GM08714 (cell line): ENCODE measurements at regions not wholly inside any gene's neighbourhood (a gene's known extent, or its start where the extent isn't known, plus 50 kb on each side); places are given as distances from the start of the nearest gene placed in this dataset.

Experiments
- H3K4me3 ChIP-seq: fragments of 200-500 bp; sonication (Bioruptor generic); 2 replicates; pipeline ENCODE4 v1.5.1; 2014; ENCODE audit warnings: mild to moderate bottlenecking, low read length, inconsistent platforms
- ZNF274 ChIP-seq: IDR thresholded peaks from 2 replicates; pipeline ENCODE4 v1.6.1; 2012; ENCODE audit warnings: mild to moderate bottlenecking, low read depth, low read length

DNA sequence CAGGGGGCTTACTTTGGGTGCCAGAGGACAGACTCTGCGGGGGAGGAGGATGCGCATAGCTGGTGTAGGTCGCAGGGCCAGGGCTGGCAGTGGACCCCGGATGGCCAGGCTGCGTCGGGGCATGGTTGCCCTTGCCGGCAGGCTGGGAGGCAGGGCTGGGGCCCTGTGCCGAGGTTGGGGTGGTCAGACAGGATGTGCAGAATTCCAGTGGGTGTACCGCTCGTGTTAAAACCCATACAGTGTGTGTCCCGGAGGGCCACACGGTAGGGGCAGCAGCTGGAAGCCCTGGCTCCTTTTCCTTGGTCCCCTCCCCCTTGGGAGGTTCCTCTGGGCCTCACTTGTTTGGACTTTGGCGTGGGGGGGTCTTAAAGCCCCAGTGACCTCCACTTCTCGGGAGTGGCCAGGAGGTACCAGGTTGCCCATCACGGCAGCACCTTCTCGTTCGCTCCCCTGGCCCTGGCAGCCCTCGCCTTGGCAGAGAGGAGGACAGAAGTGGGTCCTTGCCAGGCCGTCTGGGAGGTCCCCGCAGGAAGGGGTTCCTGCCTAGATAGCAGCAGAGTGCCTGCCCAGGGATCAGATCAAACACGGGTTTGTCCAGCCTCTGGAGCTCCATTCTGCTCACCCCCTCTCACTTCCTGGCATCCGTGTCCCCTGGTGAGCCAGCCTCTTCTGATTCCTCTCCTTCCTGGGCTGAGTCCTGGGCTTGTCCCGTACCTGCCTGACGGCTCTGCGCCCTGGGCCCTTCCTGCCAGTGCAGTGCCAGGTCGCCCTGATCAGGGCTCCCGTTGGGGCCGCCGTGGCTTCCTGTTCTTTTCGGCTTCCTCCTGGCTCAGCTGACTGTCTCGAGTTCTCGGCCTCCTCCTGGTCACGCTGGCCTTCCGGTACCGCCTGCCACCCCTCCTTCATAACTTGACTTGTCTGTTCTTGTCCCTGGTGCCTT lies 56.7 kb upstream of the HGFAC start:
- no peak for TF ChIP-seq ZNF274

DNA sequence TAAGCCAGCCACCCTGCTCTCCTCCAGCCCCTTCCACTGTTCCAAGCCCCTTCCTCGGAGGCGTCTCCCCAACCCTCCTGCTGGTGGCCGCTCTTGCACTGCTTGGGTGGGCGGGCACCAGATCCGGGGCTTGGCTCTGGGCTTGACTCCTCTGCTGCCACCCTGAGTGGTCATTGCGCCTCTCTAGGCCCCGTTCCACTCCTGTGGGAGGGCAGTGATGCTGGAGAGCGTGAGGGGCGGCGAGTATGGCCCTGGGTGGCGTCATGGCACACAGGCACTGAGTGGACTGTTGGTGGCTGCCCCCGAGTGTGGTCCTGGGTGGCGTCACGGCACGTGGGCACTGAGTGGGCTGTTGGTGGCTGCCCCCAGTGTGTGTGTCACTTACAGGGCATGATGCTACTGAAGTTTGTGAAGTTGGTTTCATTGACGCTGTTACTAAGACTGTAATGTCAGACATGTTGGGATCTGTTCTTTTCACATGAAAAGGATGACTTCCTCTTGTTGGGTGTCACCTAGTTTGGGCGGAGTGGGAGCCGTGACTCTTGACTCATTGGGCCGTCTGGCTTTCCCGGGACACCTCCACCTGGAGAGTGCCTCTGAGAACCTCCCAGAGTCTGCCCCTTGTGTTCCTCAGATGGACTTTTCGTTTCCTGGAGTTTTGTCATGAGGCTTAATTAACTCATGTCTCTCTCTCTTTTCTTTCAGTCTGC lies 55.9 kb upstream of the HGFAC start:
- H3K4me3 ChIP-seq: no peak overlapping the region
- TF ChIP-seq ZNF274: no peak

More for the DNA sequence above, 56.7 kb upstream of the HGFAC start:
- H3K4me3 ChIP-seq: no peak overlapping the region; the same call in 1 of the 2 replicates

DNA sequence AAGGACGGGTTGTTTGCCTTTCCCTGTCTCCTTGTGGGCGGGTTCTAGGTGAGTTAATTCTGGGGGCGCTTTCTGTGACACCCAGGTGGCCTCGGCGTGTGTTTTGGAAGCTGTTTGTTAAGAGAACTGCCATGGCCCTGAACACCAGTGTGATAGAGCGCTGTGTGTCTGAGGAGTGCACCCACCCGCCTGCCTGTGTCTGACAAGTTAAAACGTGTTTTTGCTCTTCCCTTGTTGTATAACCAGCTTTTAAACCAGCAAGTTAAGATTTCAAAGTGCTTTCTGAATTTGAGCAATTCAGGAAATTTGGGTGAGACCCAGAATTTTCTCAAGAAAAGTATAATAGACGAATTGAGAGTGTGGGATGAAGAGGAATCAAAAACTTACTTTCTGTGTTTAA lies 55.2 kb upstream of the HGFAC start:
- H3K4me3 ChIP-seq: no peak overlapping the region
- no peak for TF ChIP-seq ZNF274

DNA sequence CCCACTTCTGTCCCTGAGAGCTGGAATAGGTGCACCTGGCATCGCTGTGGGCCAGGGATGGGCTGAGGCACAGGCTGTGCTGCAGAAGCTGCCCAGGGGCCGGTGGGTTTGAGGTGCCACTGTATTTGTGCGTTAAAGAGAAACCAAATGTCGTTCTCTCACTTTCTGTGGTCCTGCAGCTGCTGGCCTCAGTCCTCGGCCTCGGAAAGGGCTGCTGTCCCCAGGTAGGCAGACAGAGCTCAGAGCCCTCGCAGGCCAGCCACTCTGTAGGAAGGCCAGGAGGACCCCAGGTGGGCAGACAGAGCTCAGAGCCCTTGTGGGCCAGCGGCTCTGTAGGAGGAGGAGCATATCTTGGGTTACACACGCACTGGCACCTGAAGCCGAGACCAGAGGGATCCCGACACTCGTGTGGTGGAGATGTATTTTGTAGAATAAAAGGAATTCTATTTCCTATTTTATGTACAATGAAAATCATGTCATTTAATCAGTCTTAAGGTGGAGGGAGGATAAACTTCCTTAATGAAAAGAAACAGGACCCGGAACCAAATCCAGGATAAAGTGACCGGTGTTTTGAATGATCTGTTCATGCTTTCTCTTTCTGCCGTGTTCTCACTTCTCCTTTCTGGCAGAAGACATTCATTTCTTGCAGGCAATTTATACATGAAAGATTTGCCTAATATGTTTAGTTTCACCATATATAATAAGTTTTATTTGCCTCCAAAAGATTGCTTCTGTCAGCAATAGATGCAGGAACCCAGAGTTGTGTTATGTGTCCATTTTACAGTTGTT lies 54.4 kb upstream of the HGFAC start:
- peak overlapping the region; percentile 8; the same call in 1 of the 2 replicates for H3K4me3 ChIP-seq
- no peak for TF ChIP-seq ZNF274

DNA sequence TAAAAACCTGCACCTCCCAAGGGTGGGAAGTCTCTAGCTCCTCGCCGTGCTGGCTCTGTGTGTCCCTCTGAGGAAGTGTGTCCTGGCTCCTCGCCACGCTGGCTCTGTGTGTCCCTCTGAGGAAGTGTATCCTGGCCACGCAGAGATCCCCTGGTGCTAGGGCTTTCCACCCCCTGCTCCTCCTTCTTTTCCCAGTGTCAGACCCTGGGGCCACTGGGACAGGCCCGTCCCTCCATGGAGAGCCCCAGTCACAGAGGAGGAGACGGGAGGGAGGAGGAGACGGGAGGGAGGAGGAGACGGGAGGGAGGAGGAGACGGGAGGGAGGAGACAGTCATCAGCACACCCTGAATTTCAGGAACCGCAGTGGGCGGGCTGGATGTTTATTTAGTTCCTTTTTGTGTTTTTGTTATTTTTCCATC lies 53.8 kb upstream of the HGFAC start:
- TF ChIP-seq ZNF274: no peak
- H3K4me3 ChIP-seq: peak overlapping the region; percentile 8; the same call in 1 of the 2 replicates

DNA sequence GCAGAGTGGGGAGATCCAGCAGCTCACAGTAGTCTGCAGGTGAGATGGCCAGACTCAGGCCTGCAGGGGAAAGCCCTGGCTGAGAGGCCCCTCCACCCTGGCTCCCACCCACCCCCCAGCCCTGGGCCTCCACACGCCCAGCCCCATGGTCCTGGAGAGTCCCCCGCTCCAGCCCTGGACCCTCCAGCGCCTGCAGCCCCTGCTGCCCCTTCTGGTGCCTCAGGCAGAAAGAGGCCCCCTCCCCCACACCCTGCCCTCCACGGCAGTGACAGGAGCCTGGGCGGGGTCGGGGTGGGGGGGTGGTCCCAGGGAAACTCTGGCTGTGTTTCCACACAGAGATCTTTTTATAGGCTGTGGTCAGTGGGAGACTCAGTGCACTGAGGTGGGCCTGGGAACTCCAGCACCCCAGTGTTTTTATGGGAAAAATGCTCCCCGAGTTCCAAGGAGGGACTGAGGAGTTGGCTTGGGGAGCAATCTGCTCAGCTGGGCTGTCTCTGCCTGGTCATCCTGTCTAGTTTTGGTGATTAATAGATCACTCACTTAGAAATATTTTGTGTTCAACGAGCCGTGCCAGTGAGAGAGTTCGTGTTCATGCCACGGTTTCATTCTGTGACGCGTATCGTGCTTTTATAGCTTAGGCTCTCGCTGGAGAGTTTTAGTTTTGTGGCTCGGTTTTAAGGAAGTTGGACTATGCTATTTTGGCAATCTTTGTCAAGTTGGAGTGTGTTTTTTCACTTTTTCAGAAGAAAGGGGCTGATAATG lies 53.1 kb upstream of the HGFAC start:
- peak overlapping the region; percentile 8; the same call in 1 of the 2 replicates for H3K4me3 ChIP-seq
- no peak for TF ChIP-seq ZNF274

DNA sequence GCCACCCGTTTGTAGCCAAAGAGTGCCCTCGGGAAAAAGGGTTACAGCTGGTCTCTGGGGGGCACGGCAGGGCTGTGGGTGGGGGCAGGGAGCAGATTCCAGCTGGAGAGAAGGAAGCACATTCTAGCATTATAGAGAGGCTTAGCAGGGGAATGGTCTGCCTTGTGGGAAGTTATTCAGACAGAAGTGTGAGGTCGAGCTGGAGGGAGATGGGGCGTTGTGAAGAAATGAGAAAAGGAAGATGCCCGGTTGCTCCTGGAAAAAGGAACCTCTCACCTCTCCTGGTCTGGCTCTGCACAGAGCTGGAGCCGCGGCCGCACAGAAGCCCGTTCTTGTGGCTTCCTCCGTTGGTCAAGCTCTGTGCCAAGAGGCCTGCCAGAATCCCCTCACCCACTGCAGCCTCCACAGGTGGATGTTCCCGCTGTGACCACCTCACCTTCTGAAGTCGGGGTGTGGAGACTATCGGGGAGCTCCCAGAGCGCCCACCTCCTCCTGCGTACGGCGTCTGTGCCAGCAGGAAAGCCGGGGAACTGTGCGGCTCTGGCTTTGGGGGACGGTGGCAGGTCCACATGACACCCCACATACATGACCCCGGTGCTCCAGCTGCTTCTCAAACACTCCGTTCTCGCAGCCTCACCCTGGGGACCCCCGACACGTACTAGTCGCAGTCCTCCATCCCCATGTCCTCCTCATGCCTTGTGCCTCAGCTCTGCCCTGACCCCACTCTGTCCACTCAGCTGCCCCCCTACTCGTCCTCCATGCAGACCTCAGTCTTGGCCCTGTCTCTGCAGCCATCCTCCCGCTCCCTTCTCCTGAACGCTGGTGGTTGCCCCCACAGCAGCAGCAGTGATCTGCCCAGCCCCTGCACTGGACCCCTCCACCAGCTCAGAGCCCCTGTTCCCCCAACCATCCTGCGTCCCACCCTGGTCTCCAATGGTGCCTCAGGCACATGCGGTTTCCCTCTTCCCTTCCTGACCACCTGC lies 52.2 kb upstream of the HGFAC start:
- peak overlapping the region; percentile 8; the same call in 1 of the 2 replicates for H3K4me3 ChIP-seq
- TF ChIP-seq ZNF274: no peak

DNA sequence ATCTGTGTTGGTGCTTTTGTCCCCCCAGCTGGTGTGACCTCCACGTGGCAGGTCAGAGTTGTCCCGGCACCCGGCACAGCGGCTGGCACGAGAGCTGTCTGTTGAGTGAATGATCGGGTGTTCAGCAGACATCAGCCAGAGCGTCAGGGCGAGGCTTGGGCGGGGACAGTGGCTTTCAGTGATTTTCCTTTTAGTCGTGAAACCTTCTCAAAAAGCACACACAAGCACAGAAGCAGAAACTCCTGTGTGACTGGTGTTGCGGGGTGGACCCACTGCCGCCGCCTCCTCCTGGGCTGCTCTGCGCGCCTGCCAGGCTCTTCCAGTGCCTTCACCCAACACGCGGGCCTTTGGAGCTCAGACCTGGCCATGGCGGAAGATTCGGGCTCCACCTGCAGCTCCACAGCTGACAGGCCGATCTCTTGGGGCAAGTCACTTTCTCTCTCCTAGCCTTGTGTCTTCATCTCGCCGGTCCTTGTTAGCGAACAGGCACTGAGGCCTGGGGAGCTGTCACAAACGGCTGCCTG lies 51.4 kb upstream of the HGFAC start:
- no peak for TF ChIP-seq ZNF274
- H3K4me3 ChIP-seq: no peak overlapping the region

DNA sequence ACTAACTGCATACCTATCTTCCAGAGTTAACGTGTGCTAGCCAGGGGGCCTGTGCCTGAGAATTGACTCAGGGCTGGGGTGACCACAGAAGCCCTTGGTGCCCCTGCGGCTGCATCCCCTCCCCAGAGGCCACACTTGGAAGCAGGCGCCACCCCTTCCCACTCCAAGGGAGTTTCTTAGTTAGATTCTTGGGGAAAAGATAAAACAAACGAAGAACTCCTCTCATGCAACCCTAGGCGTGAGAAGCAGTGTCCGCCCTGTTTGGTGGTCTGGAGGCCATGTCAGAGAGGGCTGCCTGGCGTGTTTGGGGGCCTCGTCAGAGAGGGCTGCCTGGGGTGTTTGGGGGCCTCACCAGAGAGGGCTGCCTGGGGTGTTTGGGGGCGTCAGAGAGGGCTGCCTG lies 50.3 kb upstream of the HGFAC start:
- no peak for TF ChIP-seq ZNF274
- H3K4me3 ChIP-seq: no peak overlapping the region
